SK-N-SH (cell line): ENCODE measurements at regions not wholly inside any gene's neighbourhood (a gene's known extent, or its start where the extent isn't known, plus 50 kb on each side); places are given as distances from the start of the nearest gene placed in this dataset.

Experiments used
- GABPA ChIP-seq: IDR thresholded peaks from 2 replicates; pipeline ENCODE4 v1.4.0; 2012; ENCODE audit warnings: low read depth, mild to moderate bottlenecking
- SIN3A ChIP-seq: IDR thresholded peaks from 2 replicates; pipeline ENCODE4 v1.6.1; 2012; ENCODE audit warnings: low read depth, mild to moderate bottlenecking, low read length, moderate library complexity, borderline replicate concordance
- TAF1 ChIP-seq: IDR thresholded peaks from 2 replicates; pipeline ENCODE4 v1.6.1; 2012; ENCODE audit warnings: low read depth, mild to moderate bottlenecking, low read length, moderate library complexity, borderline replicate concordance
- TF ChIP-seq, protein P1 (sequence below): fragments of 200-600 bp; sonication (generic); IDR thresholded peaks from 2 replicates; pipeline ENCODE4 v1.6.1; 2017; ENCODE audit warnings: antibody characterized with exemption, mild to moderate bottlenecking, moderate library complexity
- TF ChIP-seq, protein P2 (sequence below): fragments of 150-350 bp; IDR thresholded peaks from 2 replicates; pipeline ENCODE4 v1.6.1; 2016; ENCODE audit warnings: mild to moderate bottlenecking, low read depth, low read length
- TF ChIP-seq, protein P3 (sequence below): IDR thresholded peaks from 2 replicates; pipeline ENCODE4; 2012

DNA sequence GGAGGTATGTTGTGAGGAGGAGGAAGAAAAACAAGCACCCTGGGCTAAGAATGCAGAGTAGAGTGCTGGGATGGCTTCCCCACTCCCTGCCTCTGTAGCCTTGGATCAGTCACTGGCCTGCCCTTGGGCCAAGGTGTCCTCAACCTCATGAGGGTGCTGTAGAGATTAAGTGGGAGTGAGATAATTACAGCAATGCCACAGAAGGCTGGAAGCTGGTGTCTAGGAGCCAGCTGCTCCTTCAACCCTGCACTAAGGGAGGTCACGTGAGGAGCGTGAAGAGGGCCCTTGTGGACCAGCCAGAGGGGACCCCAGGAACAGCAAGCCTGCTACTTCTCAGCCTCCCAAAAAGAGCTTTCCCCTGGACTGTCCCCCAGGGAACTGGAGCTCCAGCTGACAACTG lies 95.2 kb downstream of the TTC32 start:
- TF ChIP-seq SIN3A (no peak), GABPA (no peak), TAF1 (no peak)
- TF ChIP-seq, protein P1, sequence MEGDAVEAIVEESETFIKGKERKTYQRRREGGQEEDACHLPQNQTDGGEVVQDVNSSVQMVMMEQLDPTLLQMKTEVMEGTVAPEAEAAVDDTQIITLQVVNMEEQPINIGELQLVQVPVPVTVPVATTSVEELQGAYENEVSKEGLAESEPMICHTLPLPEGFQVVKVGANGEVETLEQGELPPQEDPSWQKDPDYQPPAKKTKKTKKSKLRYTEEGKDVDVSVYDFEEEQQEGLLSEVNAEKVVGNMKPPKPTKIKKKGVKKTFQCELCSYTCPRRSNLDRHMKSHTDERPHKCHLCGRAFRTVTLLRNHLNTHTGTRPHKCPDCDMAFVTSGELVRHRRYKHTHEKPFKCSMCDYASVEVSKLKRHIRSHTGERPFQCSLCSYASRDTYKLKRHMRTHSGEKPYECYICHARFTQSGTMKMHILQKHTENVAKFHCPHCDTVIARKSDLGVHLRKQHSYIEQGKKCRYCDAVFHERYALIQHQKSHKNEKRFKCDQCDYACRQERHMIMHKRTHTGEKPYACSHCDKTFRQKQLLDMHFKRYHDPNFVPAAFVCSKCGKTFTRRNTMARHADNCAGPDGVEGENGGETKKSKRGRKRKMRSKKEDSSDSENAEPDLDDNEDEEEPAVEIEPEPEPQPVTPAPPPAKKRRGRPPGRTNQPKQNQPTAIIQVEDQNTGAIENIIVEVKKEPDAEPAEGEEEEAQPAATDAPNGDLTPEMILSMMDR = no peak
- TF ChIP-seq, protein P2, sequence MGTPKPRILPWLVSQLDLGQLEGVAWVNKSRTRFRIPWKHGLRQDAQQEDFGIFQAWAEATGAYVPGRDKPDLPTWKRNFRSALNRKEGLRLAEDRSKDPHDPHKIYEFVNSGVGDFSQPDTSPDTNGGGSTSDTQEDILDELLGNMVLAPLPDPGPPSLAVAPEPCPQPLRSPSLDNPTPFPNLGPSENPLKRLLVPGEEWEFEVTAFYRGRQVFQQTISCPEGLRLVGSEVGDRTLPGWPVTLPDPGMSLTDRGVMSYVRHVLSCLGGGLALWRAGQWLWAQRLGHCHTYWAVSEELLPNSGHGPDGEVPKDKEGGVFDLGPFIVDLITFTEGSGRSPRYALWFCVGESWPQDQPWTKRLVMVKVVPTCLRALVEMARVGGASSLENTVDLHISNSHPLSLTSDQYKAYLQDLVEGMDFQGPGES = no peak
- TF ChIP-seq, protein P3, sequence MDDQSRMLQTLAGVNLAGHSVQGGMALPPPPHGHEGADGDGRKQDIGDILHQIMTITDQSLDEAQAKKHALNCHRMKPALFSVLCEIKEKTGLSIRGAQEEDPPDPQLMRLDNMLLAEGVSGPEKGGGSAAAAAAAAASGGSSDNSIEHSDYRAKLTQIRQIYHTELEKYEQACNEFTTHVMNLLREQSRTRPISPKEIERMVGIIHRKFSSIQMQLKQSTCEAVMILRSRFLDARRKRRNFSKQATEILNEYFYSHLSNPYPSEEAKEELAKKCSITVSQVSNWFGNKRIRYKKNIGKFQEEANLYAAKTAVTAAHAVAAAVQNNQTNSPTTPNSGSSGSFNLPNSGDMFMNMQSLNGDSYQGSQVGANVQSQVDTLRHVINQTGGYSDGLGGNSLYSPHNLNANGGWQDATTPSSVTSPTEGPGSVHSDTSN = no peak
